ENCODE measurements at regions not wholly inside any gene's neighbourhood (a gene's known extent, or its start where the extent isn't known, plus 50 kb on each side); places are given as distances from the start of the nearest gene placed in this dataset.

GRCh38 chr12:19893514-19893913, 454.2 kb downstream of the AEBP2 start:
- Histone ChIP-seq H3K4me1 (ENCODE audit: control insufficient read depth, low read length) (no peaks in the 10 kb centered on the region), H3K36me3 (ENCODE audit: control insufficient read depth, low read length) (no peaks in the 10 kb centered on the region), H3F3A (ENCODE audit: control insufficient read depth, insufficient read depth) (no peaks in the 10 kb centered on the region), H3K79me2 (ENCODE audit: control insufficient read depth, low read length) (no peaks in the 10 kb centered on the region), H3K9me2 (replicated peaks; ENCODE audit: control insufficient read depth, low read length) (no peaks in the 10 kb centered on the region), H3K27ac (ENCODE audit: low read depth, low read length) (no peak overlapping the region), H3K27me3 (ENCODE audit: control insufficient read depth, low read length) (no peaks in the 10 kb centered on the region), H3K9me3 (ENCODE audit: control insufficient read depth, insufficient read depth, low read length) (no peaks in the 10 kb centered on the region), H3K4me3 (ENCODE audit: low read length) (no peak overlapping the region), H4K20me1 (ENCODE audit: control insufficient read depth, insufficient read depth, low read depth, low read length) (no peaks in the 10 kb centered on the region), H3K4me2 (ENCODE audit: low read length) (no peak overlapping the region)
- no peak for TF ChIP-seq EZH2phosphoT487 (IDR thresholded peaks at IDR 0.05; ENCODE audit: borderline replicate concordance, low read length)
- TF ChIP-seq CTCF (IDR thresholded peaks at IDR 0.05; ENCODE audit: low read depth, low read length, poor library complexity, severe bottlenecking): no peak

- Histone ChIP-seq H3K4me3 (ENCODE audit: low read length) (no peak overlapping the region), H4K20me1 (ENCODE audit: control insufficient read depth, insufficient read depth, low read depth, low read length) (no peaks in the 10 kb centered on the region), H3K36me3 (ENCODE audit: control insufficient read depth, low read length) (no peaks in the 10 kb centered on the region), H3K27ac (ENCODE audit: low read depth, low read length) (no peak overlapping the region), H3K9me2 (replicated peaks; ENCODE audit: control insufficient read depth, low read length) (no peaks in the 10 kb centered on the region), H3K9me3 (ENCODE audit: control insufficient read depth, insufficient read depth, low read length) (no peaks in the 10 kb centered on the region), H3K27me3 (ENCODE audit: control insufficient read depth, low read length) (no peaks in the 10 kb centered on the region), H3K79me2 (ENCODE audit: control insufficient read depth, low read length) (no peaks in the 10 kb centered on the region), H3K4me2 (ENCODE audit: low read length) (no peak overlapping the region), H3F3A (ENCODE audit: control insufficient read depth, insufficient read depth) (no peaks in the 10 kb centered on the region), H3K4me1 (ENCODE audit: control insufficient read depth, low read length) (no peaks in the 10 kb centered on the region)
- TF ChIP-seq CTCF (IDR thresholded peaks at IDR 0.05; ENCODE audit: low read depth, low read length, poor library complexity, severe bottlenecking) (no peak), EZH2phosphoT487 (IDR thresholded peaks at IDR 0.05; ENCODE audit: borderline replicate concordance, low read length) (no peak)
These were observed 454.8 kb downstream of the AEBP2 start for GRCh38 chr12:19894050-19894449.

GRCh38 chr12:19894803-19895202, 455.5 kb downstream of the AEBP2 start:
- Histone ChIP-seq H3K79me2 (ENCODE audit: control insufficient read depth, low read length) (no peaks in the 10 kb centered on the region), H4K20me1 (ENCODE audit: control insufficient read depth, insufficient read depth, low read depth, low read length) (no peaks in the 10 kb centered on the region), H3F3A (ENCODE audit: control insufficient read depth, insufficient read depth) (no peaks in the 10 kb centered on the region), H3K4me1 (ENCODE audit: control insufficient read depth, low read length) (no peaks in the 10 kb centered on the region), H3K27ac (ENCODE audit: low read depth, low read length) (no peak overlapping the region), H3K4me3 (ENCODE audit: low read length) (no peak overlapping the region), H3K4me2 (ENCODE audit: low read length) (no peak overlapping the region), H3K27me3 (ENCODE audit: control insufficient read depth, low read length) (no peaks in the 10 kb centered on the region), H3K9me3 (ENCODE audit: control insufficient read depth, insufficient read depth, low read length) (no peaks in the 10 kb centered on the region), H3K36me3 (ENCODE audit: control insufficient read depth, low read length) (no peaks in the 10 kb centered on the region), H3K9me2 (replicated peaks; ENCODE audit: control insufficient read depth, low read length) (no peaks in the 10 kb centered on the region)
- TF ChIP-seq EZH2phosphoT487 (IDR thresholded peaks at IDR 0.05; ENCODE audit: borderline replicate concordance, low read length) (no peak), CTCF (IDR thresholded peaks at IDR 0.05; ENCODE audit: low read depth, low read length, poor library complexity, severe bottlenecking) (no peak)
